ENCODE measurements at regions not wholly inside any gene's neighbourhood (a gene's known extent, or its start where the extent isn't known, plus 50 kb on each side); places are given as distances from the start of the nearest gene placed in this dataset.

- TF ChIP-seq EP300 (IDR thresholded peaks at IDR 0.05) (no peak), CTCF (IDR thresholded peaks at IDR 0.05) (no peak)
Observed at GRCh38 chr19:29292153-29292552, 79.2 kb upstream of the UQCRFS1 start.
